OCI-LY7 (cell line): ENCODE measurements at regions not wholly inside any gene's neighbourhood (a gene's known extent, or its start where the extent isn't known, plus 50 kb on each side); places are given as distances from the start of the nearest gene placed in this dataset.

Experiments
- EZH2phosphoT487 ChIP-seq: fragments of 200-600 bp; sonication (generic); IDR thresholded peaks from 2 replicates; pipeline ENCODE4 v1.6.1; 2018; ENCODE audit warnings: low read depth, borderline replicate concordance, mild to moderate bottlenecking, mixed run types, antibody characterized with exemption, low read length, moderate library complexity, mixed read lengths
- TF ChIP-seq, protein P1 (sequence below): fragments of 200-600 bp; sonication (generic); conservative IDR thresholded peaks from 2 replicates; pipeline ENCODE4 v1.5.1; 2014; ENCODE audit warnings: mild to moderate bottlenecking, antibody characterized with exemption, low read length, moderate library complexity, mixed read lengths

DNA sequence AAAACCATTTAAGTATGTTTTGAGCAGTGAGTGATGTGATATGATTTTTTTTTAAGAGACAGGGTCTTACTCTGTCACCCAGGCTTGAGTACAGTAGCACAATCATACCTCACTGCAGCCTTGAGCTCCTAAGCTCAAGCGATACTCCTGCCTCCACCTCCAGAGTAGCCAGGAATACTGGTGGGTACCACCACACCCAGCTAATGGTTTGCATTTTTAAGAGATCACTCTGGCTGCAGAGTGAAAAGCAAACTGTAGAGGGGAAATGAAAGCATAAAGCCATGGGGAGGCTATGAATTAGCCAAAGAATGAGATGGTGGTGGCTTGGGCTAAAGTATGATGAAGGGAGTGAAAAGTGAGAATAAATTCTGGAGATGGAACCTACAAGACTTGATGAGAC lies 199.1 kb downstream of the HINT1 start:
- TF ChIP-seq, protein P1, sequence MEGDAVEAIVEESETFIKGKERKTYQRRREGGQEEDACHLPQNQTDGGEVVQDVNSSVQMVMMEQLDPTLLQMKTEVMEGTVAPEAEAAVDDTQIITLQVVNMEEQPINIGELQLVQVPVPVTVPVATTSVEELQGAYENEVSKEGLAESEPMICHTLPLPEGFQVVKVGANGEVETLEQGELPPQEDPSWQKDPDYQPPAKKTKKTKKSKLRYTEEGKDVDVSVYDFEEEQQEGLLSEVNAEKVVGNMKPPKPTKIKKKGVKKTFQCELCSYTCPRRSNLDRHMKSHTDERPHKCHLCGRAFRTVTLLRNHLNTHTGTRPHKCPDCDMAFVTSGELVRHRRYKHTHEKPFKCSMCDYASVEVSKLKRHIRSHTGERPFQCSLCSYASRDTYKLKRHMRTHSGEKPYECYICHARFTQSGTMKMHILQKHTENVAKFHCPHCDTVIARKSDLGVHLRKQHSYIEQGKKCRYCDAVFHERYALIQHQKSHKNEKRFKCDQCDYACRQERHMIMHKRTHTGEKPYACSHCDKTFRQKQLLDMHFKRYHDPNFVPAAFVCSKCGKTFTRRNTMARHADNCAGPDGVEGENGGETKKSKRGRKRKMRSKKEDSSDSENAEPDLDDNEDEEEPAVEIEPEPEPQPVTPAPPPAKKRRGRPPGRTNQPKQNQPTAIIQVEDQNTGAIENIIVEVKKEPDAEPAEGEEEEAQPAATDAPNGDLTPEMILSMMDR, result no peak
- no peak for TF ChIP-seq EZH2phosphoT487
